Neural cell (in vitro differentiated cells): ENCODE measurements at regions not wholly inside any gene's neighbourhood (a gene's known extent, or its start where the extent isn't known, plus 50 kb on each side); places are given as distances from the start of the nearest gene placed in this dataset.

ENCODE experiments used
- H2AFZ ChIP-seq: fragments of 200-600, 300-800 bp; sonication (generic), shearing (Covaris generic); 2 replicates; pipeline ENCODE4 v1.6.0; 2014; ENCODE audit warnings: low read depth, mild to moderate bottlenecking, antibody characterized with exemption, low read length, moderate library complexity
- H3F3A ChIP-seq: fragments of 200-600 bp; shearing (Covaris generic); 2 replicates; pipeline ENCODE4 v1.6.1; 2016; ENCODE audit warnings: mild to moderate bottlenecking, moderate library complexity, mixed read lengths, antibody characterized with exemption, low read length; ENCODE audit not compliant: insufficient read depth, poor library complexity, severe bottlenecking
- H3K27ac ChIP-seq: fragments of 200-600, 300-800 bp; sonication (generic), shearing (Covaris generic); 2 replicates; pipeline ENCODE4 v1.5.1; 2014; ENCODE audit warnings: mild to moderate bottlenecking, low read length, moderate library complexity
- H3K27me3 ChIP-seq: fragments of 300-800, 200-600 bp; sonication (generic), shearing (Covaris generic); 2 replicates; pipeline ENCODE4 v1.6.0; 2014; ENCODE audit warnings: mild to moderate bottlenecking, low read depth, low read length, moderate library complexity; ENCODE audit not compliant: insufficient read depth
- H3K36me3 ChIP-seq: fragments of 300-800, 200-600 bp; sonication (generic), shearing (Covaris generic); 2 replicates; pipeline ENCODE4 v1.5.1; 2014; ENCODE audit warnings: mild to moderate bottlenecking, antibody characterized with exemption, low read length, moderate library complexity; ENCODE audit not compliant: insufficient read depth
- H3K4me2 ChIP-seq: fragments of 300-800, 200-600 bp; sonication (generic), shearing (Covaris generic); 2 replicates; pipeline ENCODE4 v1.6.0; 2014; ENCODE audit warnings: mild to moderate bottlenecking, low read length
- H3K4me3 ChIP-seq: fragments of 300-800, 200-600 bp; sonication (generic), shearing (Covaris generic); 2 replicates; pipeline ENCODE4 v1.5.1; 2014; ENCODE audit warnings: mild to moderate bottlenecking, low read length, moderate library complexity
- H3K79me2 ChIP-seq: fragments of 200-600 bp; shearing (Covaris generic); replicated peaks from 2 replicates; pipeline ENCODE4 v1.6.0; 2014; ENCODE audit warnings: mild to moderate bottlenecking, low read length, moderate library complexity; ENCODE audit not compliant: insufficient read depth
- H3K9ac ChIP-seq: fragments of 300-800, 200-600 bp; sonication (generic), shearing (Covaris generic); 2 replicates; pipeline ENCODE4 v1.6.1; 2016; ENCODE audit warnings: mild to moderate bottlenecking, low read length, mixed read lengths
- H3K9me2 ChIP-seq: fragments of 200-600 bp; shearing (Covaris generic); 2 replicates; pipeline ENCODE4 v1.6.1; 2016; ENCODE audit warnings: mild to moderate bottlenecking, low read length, mixed read lengths; ENCODE audit not compliant: insufficient read depth
- H3K9me3 ChIP-seq: fragments of 200-600, 300-800 bp; sonication (generic), shearing (Covaris generic); 2 replicates; pipeline ENCODE4 v1.6.1; 2016; ENCODE audit warnings: mild to moderate bottlenecking, mixed run types, low read length, moderate library complexity, mixed read lengths
- H4K20me1 ChIP-seq: fragments of 200-600 bp; shearing (Covaris generic); 2 replicates; pipeline ENCODE4 v1.6.1; 2016; ENCODE audit warnings: mild to moderate bottlenecking, mixed run types; ENCODE audit not compliant: insufficient read depth
- CTCF ChIP-seq: fragments of 450-650 bp; IDR thresholded peaks from 2 replicates; pipeline ENCODE4 v1.5.1; 2014; ENCODE audit warnings: antibody characterized with exemption, mild to moderate bottlenecking, moderate library complexity; ENCODE audit not compliant: poor library complexity, severe bottlenecking
- EP300 ChIP-seq: fragments of 450-650 bp; conservative IDR thresholded peaks from 2 replicates; pipeline ENCODE4 v1.6.1; 2014; ENCODE audit warnings: antibody characterized with exemption, mild to moderate bottlenecking, moderate library complexity; ENCODE audit not compliant: poor library complexity, severe bottlenecking
- EZH2 ChIP-seq: fragments of 200-600, 300-800 bp; shearing (Covaris generic), sonication (generic); IDR thresholded peaks from 2 replicates; pipeline ENCODE4 v1.6.1; 2014; ENCODE audit warnings: antibody characterized with exemption, low read length, borderline replicate concordance, mild to moderate bottlenecking; ENCODE audit not compliant: insufficient read depth, poor library complexity, severe bottlenecking
- MXI1 ChIP-seq: fragments of 450-650 bp; conservative IDR thresholded peaks from 2 replicates; pipeline ENCODE4 v1.6.1; 2014; ENCODE audit warnings: antibody characterized with exemption, mild to moderate bottlenecking; ENCODE audit not compliant: poor library complexity, severe bottlenecking
- POLR2AphosphoS5 ChIP-seq: IDR thresholded peaks from 2 replicates; pipeline ENCODE4 v1.6.1; 2012
- RAD21 ChIP-seq: fragments of 450-650 bp; conservative IDR thresholded peaks from 2 replicates; pipeline ENCODE4 v1.6.1; 2014; ENCODE audit warnings: antibody characterized with exemption, mild to moderate bottlenecking, moderate library complexity
- REST ChIP-seq: IDR thresholded peaks from 2 replicates; pipeline ENCODE4 v1.6.1; 2012; ENCODE audit warnings: borderline replicate concordance
- SMC3 ChIP-seq: fragments of 450-650 bp; conservative IDR thresholded peaks from 2 replicates; pipeline ENCODE4 v1.6.1; 2014; ENCODE audit warnings: antibody characterized with exemption, mild to moderate bottlenecking, moderate library complexity; ENCODE audit not compliant: poor library complexity
- TAF1 ChIP-seq: IDR thresholded peaks from 2 replicates; pipeline ENCODE4 v1.6.1; 2012; ENCODE audit warnings: low read depth

- no peak for TF ChIP-seq TAF1
- no peak for TF ChIP-seq SMC3
Observed at GRCh38 chr5:68011801-68012200, 203.8 kb upstream of the PIK3R1 start (continued).

- Histone ChIP-seq H3F3A (no peaks in the 10 kb centered on the region), H3K4me3 (no peak overlapping the region), H3K27ac (no peak overlapping the region), H3K9ac (no peak overlapping the region), H2AFZ (no peak overlapping the region), H3K36me3 (no peaks in the 10 kb centered on the region), H3K9me3 (no peaks in the 10 kb centered on the region), H3K4me2 (no peak overlapping the region), H4K20me1 (no peaks in the 10 kb centered on the region), H3K9me2 (no peaks in the 10 kb centered on the region), H3K79me2 (no peaks in the 10 kb centered on the region), H3K27me3 (no peaks in the 10 kb centered on the region)
- TF ChIP-seq EP300 (no peak), REST (no peak), RAD21 (no peak), TAF1 (no peak), MXI1 (no peak), SMC3 (no peak), EZH2 (no peak), CTCF (no peak), POLR2AphosphoS5 (no peak)
Observed at GRCh38 chr5:68011259-68011760, 204.2 kb upstream of the PIK3R1 start.

- H3K79me2 ChIP-seq: no peaks in the 10 kb centered on the region
- no peak overlapping the region for H3K9ac ChIP-seq
- no peak overlapping the region for H3K4me2 ChIP-seq
- TF ChIP-seq POLR2AphosphoS5 (no peak), SMC3 (no peak), REST (no peak), EP300 (no peak), TAF1 (no peak), MXI1 (no peak), RAD21 (no peak), EZH2 (no peak), CTCF (no peak)
- H3K36me3 ChIP-seq: no peaks in the 10 kb centered on the region
- no peak overlapping the region for H3K27ac ChIP-seq
- no peak overlapping the region for H2AFZ ChIP-seq
- no peaks in the 10 kb centered on the region for H3K27me3 ChIP-seq
- no peaks in the 10 kb centered on the region for H3F3A ChIP-seq
- H3K9me3 ChIP-seq: no peaks in the 10 kb centered on the region
- H4K20me1 ChIP-seq: no peaks in the 10 kb centered on the region
- no peaks in the 10 kb centered on the region for H3K9me2 ChIP-seq
- no peak overlapping the region for H3K4me3 ChIP-seq
Observed at GRCh38 chr5:68010740-68011139, 204.8 kb upstream of the PIK3R1 start.
